OCI-LY3 (cell line): ENCODE measurements at regions not wholly inside any gene's neighbourhood (a gene's known extent, or its start where the extent isn't known, plus 50 kb on each side); places are given as distances from the start of the nearest gene placed in this dataset.

ENCODE experiments used
- CTCF ChIP-seq: fragments of 200-600, 300-600 bp; sonication (generic); IDR thresholded peaks from 2 replicates; pipeline ENCODE4 v1.5.1; 2014; ENCODE audit warnings: antibody characterized with exemption, low read length, low read depth
- EZH2phosphoT487 ChIP-seq: fragments of 200-600 bp; shearing (Covaris generic); IDR thresholded peaks from 2 replicates; pipeline ENCODE4 v1.6.1; 2018; ENCODE audit warnings: antibody characterized with exemption, mixed run types, low read depth

GRCh38 chr3:18885612-18886011 is 262.7 kb upstream of the KCNH8 start:
- TF ChIP-seq CTCF, result no peak
- no peak for TF ChIP-seq EZH2phosphoT487
